Urinary bladder (tissue), 3 donors: ENCODE measurements at regions not wholly inside any gene's neighbourhood (a gene's known extent, or its start where the extent isn't known, plus 50 kb on each side); places are given as distances from the start of the nearest gene placed in this dataset.

Source experiments
- DNase-seq: peaks from one replicate; pipeline ENCODE4 v3.0.0-alpha.2; 2015; ENCODE audit errors: extremely low spot score
- H3K27ac ChIP-seq: one replicate; pipeline ENCODE4 v1.5.1; 2013; ENCODE audit warnings: low read depth, mild to moderate bottlenecking, moderate library complexity
- H3K36me3 ChIP-seq: one replicate; pipeline ENCODE4 v1.6.1; 2013; ENCODE audit warnings: mild to moderate bottlenecking, moderate library complexity; ENCODE audit not compliant: insufficient read depth
- H3K4me1 ChIP-seq: one replicate; pipeline ENCODE4 v1.6.1; 2013; ENCODE audit warnings: mild to moderate bottlenecking, moderate library complexity; ENCODE audit not compliant: insufficient read depth
- H3K4me3 ChIP-seq: one replicate; pipeline ENCODE4 v1.5.1; 2013; ENCODE audit warnings: low read depth, low read length
- WGBS: extraction: QIAGEN DNeasy Blood & Tissue Kit; methylation state at CpG from one replicate; pipeline ENCODE4 v1.1.7; 2013; 5-methylcytosine and 5-hydroxymethylcytosine counted together
- donor health status: healthy with polysubstance abuse.
- donor health status: healthy.

GRCh38 chr10:133035952-133036351, 51.8 kb upstream of the ADGRA1 start:
- H3K27ac ChIP-seq = no peak overlapping the region

GRCh38 chr10:133034762-133035161, 53.0 kb upstream of the ADGRA1 start:
- Histone ChIP-seq H3K4me3 (no peak overlapping the region), H3K4me1 (no peaks in the 10 kb centered on the region), H3K27ac (no peak overlapping the region), H3K36me3 (no peaks in the 10 kb centered on the region)
- no peak for DNase-seq
- WGBS = 54% methylated on average over 10 of the region's 10 CpGs

More at GRCh38 chr10:133035952-133036351, 51.8 kb upstream of the ADGRA1 start:
- Histone ChIP-seq H3K36me3 (no peaks in the 10 kb centered on the region), H3K4me3 (no peak overlapping the region), H3K4me1 (no peaks in the 10 kb centered on the region)
- WGBS = 22% methylated on average over 10 of the region's 10 CpGs
- no peak for DNase-seq

- 73% methylated on average over 10 of the region's 10 CpGs for WGBS
- Histone ChIP-seq H3K36me3 (no peaks in the 10 kb centered on the region), H3K4me1 (no peaks in the 10 kb centered on the region), H3K4me3 (no peak overlapping the region), H3K27ac (no peak overlapping the region)
- no peak for DNase-seq
Observed at GRCh38 chr10:133034092-133034491, 53.6 kb upstream of the ADGRA1 start.

GRCh38 chr10:133033742-133034048, 54.0 kb upstream of the ADGRA1 start:
- Histone ChIP-seq H3K27ac (no peak overlapping the region), H3K36me3 (no peaks in the 10 kb centered on the region), H3K4me1 (no peaks in the 10 kb centered on the region), H3K4me3 (no peak overlapping the region)
- WGBS = 68% methylated on average over 11 of the region's 11 CpGs
- no peak for DNase-seq

- H3K36me3 ChIP-seq = no peaks in the 10 kb centered on the region
- H3K4me3 ChIP-seq = no peak overlapping the region
- H3K4me1 ChIP-seq = no peaks in the 10 kb centered on the region
- 77% methylated on average over 20 of the region's 20 CpGs for WGBS
- H3K27ac ChIP-seq = no peak overlapping the region
- DNase-seq = no peak
Observed at GRCh38 chr10:133032976-133033741, 54.6 kb upstream of the ADGRA1 start.

- Histone ChIP-seq H3K4me1 (no peaks in the 10 kb centered on the region), H3K36me3 (no peaks in the 10 kb centered on the region), H3K27ac (no peak overlapping the region), H3K4me3 (no peak overlapping the region)
- DNase-seq = no peak
- WGBS = 96% methylated on average over 13 of the region's 13 CpGs
Observed at GRCh38 chr10:133032231-133032630, 55.5 kb upstream of the ADGRA1 start.

- Histone ChIP-seq H3K4me3 (no peak overlapping the region), H3K36me3 (no peaks in the 10 kb centered on the region), H3K4me1 (no peaks in the 10 kb centered on the region), H3K27ac (no peak overlapping the region)
- WGBS = 81% methylated on average over 19 of the region's 19 CpGs
- no peak for DNase-seq
Observed at GRCh38 chr10:133031541-133032125, 56.1 kb upstream of the ADGRA1 start.

- H3K27ac ChIP-seq = no peak overlapping the region
- 44% methylated on average over 28 of the region's 28 CpGs for WGBS
- H3K36me3 ChIP-seq = no peaks in the 10 kb centered on the region
- no peak overlapping the region for H3K4me3 ChIP-seq
- H3K4me1 ChIP-seq = no peaks in the 10 kb centered on the region
- no peak for DNase-seq
Observed at GRCh38 chr10:133030781-133031180, 56.9 kb upstream of the ADGRA1 start.

- DNase-seq = no peak
- Histone ChIP-seq H3K27ac (no peak overlapping the region), H3K4me3 (no peak overlapping the region), H3K4me1 (no peaks in the 10 kb centered on the region), H3K36me3 (no peaks in the 10 kb centered on the region)
- 77% methylated on average over 21 of the region's 23 CpGs for WGBS
Observed at GRCh38 chr10:133030126-133030525, 57.6 kb upstream of the ADGRA1 start.

- 90% methylated on average over 16 of the region's 16 CpGs for WGBS
- no peak overlapping the region for H3K4me3 ChIP-seq
- DNase-seq = no peak
- no peaks in the 10 kb centered on the region for H3K36me3 ChIP-seq
- H3K27ac ChIP-seq = no peak overlapping the region
- H3K4me1 ChIP-seq = no peaks in the 10 kb centered on the region
Observed at GRCh38 chr10:133028956-133029355, 58.8 kb upstream of the ADGRA1 start.

- Histone ChIP-seq H3K4me3 (no peak overlapping the region), H3K36me3 (no peaks in the 10 kb centered on the region), H3K4me1 (no peaks in the 10 kb centered on the region), H3K27ac (no peak overlapping the region)
- DNase-seq = no peak
- WGBS = 79% methylated on average over 1 of the region's 1 CpG
Observed at GRCh38 chr10:133028158-133028557, 59.6 kb upstream of the ADGRA1 start.

- 56% methylated on average over 13 of the region's 13 CpGs for WGBS
- Histone ChIP-seq H3K36me3 (no peaks in the 10 kb centered on the region), H3K4me3 (no peak overlapping the region), H3K4me1 (no peaks in the 10 kb centered on the region), H3K27ac (no peak overlapping the region)
- no peak for DNase-seq
Observed at GRCh38 chr10:133027482-133027881, 60.2 kb upstream of the ADGRA1 start.

GRCh38 chr10:133026726-133027395, 60.9 kb upstream of the ADGRA1 start:
- Histone ChIP-seq H3K36me3 (no peaks in the 10 kb centered on the region), H3K4me1 (no peaks in the 10 kb centered on the region), H3K27ac (no peak overlapping the region), H3K4me3 (no peak overlapping the region)
- WGBS = 89% methylated on average over 22 of the region's 22 CpGs
- no peak for DNase-seq

- DNase-seq = no peak
- WGBS = 78% methylated on average over 10 of the region's 10 CpGs
- no peaks in the 10 kb centered on the region for H3K4me1 ChIP-seq
- no peaks in the 10 kb centered on the region for H3K36me3 ChIP-seq
- H3K27ac ChIP-seq = no peak overlapping the region
- no peak overlapping the region for H3K4me3 ChIP-seq
Observed at GRCh38 chr10:133026171-133026570, 61.6 kb upstream of the ADGRA1 start.
